ENCODE measurements at regions not wholly inside any gene's neighbourhood (a gene's known extent, or its start where the extent isn't known, plus 50 kb on each side); places are given as distances from the start of the nearest gene placed in this dataset.

GRCh38 chr18:66043009-66043408 is 292.2 kb downstream of the CDH7 start:
- WGBS (ENCODE audit: insufficient coverage, insufficient replicate concordance, low lambda C conversion rate, missing lambda C conversion rate): 0% methylated on average over 2 of the region's 2 CpGs
- no peak for ATAC-seq
- in situ Hi-C loops (cut with MboI) (no loop called here), intact Hi-C loops (cut with micrococcal nuclease; ENCODE audit: unreplicated experiment) (no loop called here)
- ChIA-PET SMC1A (ENCODE audit: uncharacterized antibody, unreplicated experiment) (no interaction called here), CTCF (no interaction called here), RAD21 (ENCODE audit: unreplicated experiment) (no interaction called here), POLR2A (no interaction called here)
- Histone ChIP-seq H3K4me1 (ENCODE audit: control insufficient read depth, insufficient read depth, low read length) (no peaks in the 10 kb centered on the region), H3K27me3 (replicated peaks in 1 of 2; ENCODE audit: control insufficient read depth in 2 of 2, insufficient read depth in 2 of 2, low read length in 1 of 2) (no peaks in the 10 kb centered on the region), H3K9me3 (replicated peaks; ENCODE audit: control insufficient read depth, insufficient read depth, low read length) (no peaks in the 10 kb centered on the region), H4K20me1 (ENCODE audit: control insufficient read depth, insufficient read depth) (no peaks in the 10 kb centered on the region), H3K9ac (ENCODE audit: control insufficient read depth, insufficient read depth, low read length) (no peak overlapping the region), H3K4me3 (no peak overlapping the region), H2AFZ (ENCODE audit: control insufficient read depth, low read depth, low read length) (no peak overlapping the region), H3K36me3 (ENCODE audit: control insufficient read depth in 2 of 2, insufficient read depth in 2 of 2, low read length in 1 of 2) (no peaks in the 10 kb centered on the region), H3K4me2 (ENCODE audit: control insufficient read depth, insufficient read depth) (no peak overlapping the region), H3K27ac (ENCODE audit: control insufficient read depth, insufficient read depth) (no peak overlapping the region), H3K79me2 (ENCODE audit: control insufficient read depth, insufficient read depth, low read length) (no peaks in the 10 kb centered on the region)
- DNase-seq (ENCODE audit: low read depth, low spot score): no peak
- FAIRE-seq: no peak
- TF ChIP-seq PAX5 (IDR thresholded peaks at IDR 0.05; ENCODE audit: borderline replicate concordance, low read depth, low read length) (no peak), KAT2A (conservative IDR thresholded peaks at IDR 0.05; ENCODE audit: control insufficient read depth, low read depth, low read length) (no peak), JUND (IDR thresholded peaks at IDR 0.05; ENCODE audit: low read depth, low read length) (no peak), NFYB (IDR thresholded peaks at IDR 0.05; ENCODE audit: insufficient read depth, low read depth, low read length) (no peak), ESRRA (IDR thresholded peaks at IDR 0.05; ENCODE audit: low read length) (no peak), ZBED1 (IDR thresholded peaks at IDR 0.05; ENCODE audit: borderline replicate concordance) (no peak), STAT1 (conservative IDR thresholded peaks at IDR 0.05) (no peak), ZBTB4 (CRISPR knock-in tag; IDR thresholded peaks at IDR 0.05) (no peak), HDAC6 (IDR thresholded peaks at IDR 0.05; ENCODE audit: unreplicated experiment) (no peak), NFXL1 (IDR thresholded peaks at IDR 0.05; ENCODE audit: borderline replicate concordance) (no peak), ZSCAN29 (IDR thresholded peaks at IDR 0.05) (no peak), NFIC (IDR thresholded peaks at IDR 0.05; ENCODE audit: low read depth, low read length) (no peak), KDM1A (IDR thresholded peaks at IDR 0.05; ENCODE audit: borderline replicate concordance) (no peak)
- no TSS peak for BruUV-seq (replicated peaks)
